ENCODE measurements at regions not wholly inside any gene's neighbourhood (a gene's known extent, or its start where the extent isn't known, plus 50 kb on each side); places are given as distances from the start of the nearest gene placed in this dataset.

DNA sequence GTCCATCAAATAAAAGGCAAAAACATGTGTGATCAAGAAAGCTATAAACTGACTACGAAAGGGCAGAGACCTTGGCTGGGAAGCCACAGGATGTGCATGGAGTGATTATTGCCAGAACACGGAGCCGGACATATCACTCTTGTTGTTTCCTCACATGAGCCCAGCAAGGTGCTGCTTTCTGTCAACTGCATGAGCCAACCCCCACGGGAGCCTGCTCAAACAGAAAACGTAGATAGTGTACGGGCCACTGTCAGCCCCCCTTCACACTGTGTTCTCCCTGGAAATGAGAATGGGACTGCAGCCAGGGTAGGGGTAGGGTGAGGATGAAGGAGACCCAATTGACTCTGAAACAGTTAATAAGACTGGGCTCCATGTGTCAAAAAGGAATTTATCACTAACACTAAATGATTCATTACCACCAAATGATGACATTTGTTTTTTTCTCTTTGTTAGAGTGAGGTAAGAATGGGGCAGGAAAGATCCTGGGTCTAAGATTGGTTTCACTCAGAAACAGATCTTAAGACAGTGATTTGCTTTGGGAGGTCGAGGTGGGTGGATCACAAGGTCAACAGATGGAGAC is 235.8 kb downstream of the MREG start:
- TF ChIP-seq, protein P1, sequence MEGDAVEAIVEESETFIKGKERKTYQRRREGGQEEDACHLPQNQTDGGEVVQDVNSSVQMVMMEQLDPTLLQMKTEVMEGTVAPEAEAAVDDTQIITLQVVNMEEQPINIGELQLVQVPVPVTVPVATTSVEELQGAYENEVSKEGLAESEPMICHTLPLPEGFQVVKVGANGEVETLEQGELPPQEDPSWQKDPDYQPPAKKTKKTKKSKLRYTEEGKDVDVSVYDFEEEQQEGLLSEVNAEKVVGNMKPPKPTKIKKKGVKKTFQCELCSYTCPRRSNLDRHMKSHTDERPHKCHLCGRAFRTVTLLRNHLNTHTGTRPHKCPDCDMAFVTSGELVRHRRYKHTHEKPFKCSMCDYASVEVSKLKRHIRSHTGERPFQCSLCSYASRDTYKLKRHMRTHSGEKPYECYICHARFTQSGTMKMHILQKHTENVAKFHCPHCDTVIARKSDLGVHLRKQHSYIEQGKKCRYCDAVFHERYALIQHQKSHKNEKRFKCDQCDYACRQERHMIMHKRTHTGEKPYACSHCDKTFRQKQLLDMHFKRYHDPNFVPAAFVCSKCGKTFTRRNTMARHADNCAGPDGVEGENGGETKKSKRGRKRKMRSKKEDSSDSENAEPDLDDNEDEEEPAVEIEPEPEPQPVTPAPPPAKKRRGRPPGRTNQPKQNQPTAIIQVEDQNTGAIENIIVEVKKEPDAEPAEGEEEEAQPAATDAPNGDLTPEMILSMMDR (IDR thresholded peaks at IDR 0.05), result no peak
- no peak overlapping the region for H3K27ac Mint-ChIP-seq
- H3K36me3 Mint-ChIP-seq, result no peaks in the 10 kb centered on the region
- ATAC-seq, result no peak
- H3K27ac ChIP-seq (ENCODE audit: low read length), result no peak overlapping the region
- H3K4me3 Mint-ChIP-seq, result no peak overlapping the region
- H3K36me3 ChIP-seq (ENCODE audit: control insufficient read depth, insufficient read depth, low read length), result no peaks in the 10 kb centered on the region
- H3K4me3 ChIP-seq (ENCODE audit: low read length), result no peak overlapping the region
- H3K9me3 Mint-ChIP-seq, result no peaks in the 10 kb centered on the region
- no peaks in the 10 kb centered on the region for H3K4me1 ChIP-seq (ENCODE audit: control insufficient read depth, insufficient read depth, low read length)
- peaks cover 3% of the 10 kb centered on the region for H3K27me3 ChIP-seq (ENCODE audit: control insufficient read depth, insufficient read depth, low read length)
- H3K27me3 Mint-ChIP-seq (ENCODE audit: low read depth in 2 of 2), result peaks cover 22 to 49% of the 10 kb centered on the region in 2 donors
- H3K9me3 ChIP-seq (ENCODE audit: control insufficient read depth, insufficient read depth, low read length), result no peaks in the 10 kb centered on the region
- intact Hi-C loops (cut with micrococcal nuclease), result no loop called here
- no peak for DNase-seq
- 87% methylated on average over 7 of the region's 7 CpGs for WGBS (ENCODE audit: insufficient coverage)
- H3K4me1 Mint-ChIP-seq, result no peaks in the 10 kb centered on the region

DNA sequence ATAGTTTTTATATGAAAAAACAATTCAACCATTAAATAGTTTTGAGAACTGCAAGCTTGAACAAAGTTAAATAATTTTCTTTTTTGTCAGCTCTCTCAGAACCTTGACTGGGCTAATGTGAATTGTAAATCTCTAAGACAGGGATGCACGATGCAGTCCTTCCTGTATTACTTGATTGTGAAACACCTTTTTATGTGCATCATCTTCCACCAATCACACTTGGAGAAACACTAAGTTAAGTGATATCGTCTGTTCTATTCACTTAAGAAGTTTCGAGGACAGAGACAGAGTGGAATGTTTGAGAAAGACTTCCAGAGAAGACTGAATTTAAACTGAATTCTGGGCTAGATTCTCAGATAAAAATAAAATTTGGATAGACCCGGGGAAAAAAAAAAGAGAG is 238.2 kb downstream of the MREG start:
- no peaks in the 10 kb centered on the region for H3K36me3 ChIP-seq (ENCODE audit: control insufficient read depth, insufficient read depth, low read length)
- ATAC-seq (no peak), DNase-seq (no peak)
- no peak overlapping the region for H3K27ac ChIP-seq (ENCODE audit: low read length)
- no peak overlapping the region for H3K4me3 Mint-ChIP-seq
- H3K9me3 ChIP-seq (ENCODE audit: control insufficient read depth, insufficient read depth, low read length), result no peaks in the 10 kb centered on the region
- H3K27ac Mint-ChIP-seq, result no peak overlapping the region
- 57% methylated on average over 4 of the region's 4 CpGs for WGBS (ENCODE audit: insufficient coverage)
- H3K9me3 Mint-ChIP-seq, result no peaks in the 10 kb centered on the region
- peaks cover 21 to 49% of the 10 kb centered on the region in 2 donors for H3K27me3 Mint-ChIP-seq (ENCODE audit: low read depth in 2 of 2)
- TF ChIP-seq, protein P1 (IDR thresholded peaks at IDR 0.05), result no peak
- intact Hi-C loops (cut with micrococcal nuclease), result no loop called here
- H3K36me3 Mint-ChIP-seq, result no peaks in the 10 kb centered on the region
- no peak overlapping the region for H3K4me3 ChIP-seq (ENCODE audit: low read length)
- peaks cover 3% of the 10 kb centered on the region for H3K27me3 ChIP-seq (ENCODE audit: control insufficient read depth, insufficient read depth, low read length)
- H3K4me1 ChIP-seq (ENCODE audit: control insufficient read depth, insufficient read depth, low read length), result no peaks in the 10 kb centered on the region
- H3K4me1 Mint-ChIP-seq, result no peaks in the 10 kb centered on the region

DNA sequence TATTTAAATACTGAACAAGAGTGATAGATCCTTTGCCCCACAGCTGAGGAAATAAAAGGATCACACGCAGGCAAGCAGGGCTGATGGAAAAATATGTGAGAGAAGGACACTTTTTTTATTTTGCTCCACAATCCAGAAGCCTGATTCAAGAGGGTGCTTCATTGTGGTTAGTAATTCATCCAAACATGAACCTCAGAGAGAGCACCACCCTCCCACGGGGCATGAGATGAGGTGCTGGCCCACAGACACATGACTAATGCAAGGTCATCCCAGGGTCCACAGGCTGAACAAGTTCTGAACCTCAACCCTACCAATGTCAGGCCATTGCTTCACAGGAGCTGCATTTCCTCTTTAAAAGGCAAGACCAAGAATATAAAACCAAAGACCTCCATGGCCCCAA is 239.6 kb downstream of the MREG start:
- H3K27ac ChIP-seq (ENCODE audit: low read length), result no peak overlapping the region
- intact Hi-C loops (cut with micrococcal nuclease), result no loop called here
- no peak overlapping the region for H3K4me3 Mint-ChIP-seq
- no peaks in the 10 kb centered on the region for H3K36me3 Mint-ChIP-seq
- no peaks in the 10 kb centered on the region for H3K9me3 Mint-ChIP-seq
- H3K9me3 ChIP-seq (ENCODE audit: control insufficient read depth, insufficient read depth, low read length), result no peaks in the 10 kb centered on the region
- H3K27me3 Mint-ChIP-seq (ENCODE audit: low read depth in 2 of 2), result peaks cover 14 to 53% of the 10 kb centered on the region in 2 donors
- DNase-seq (no peak), ATAC-seq (no peak)
- H3K36me3 ChIP-seq (ENCODE audit: control insufficient read depth, insufficient read depth, low read length), result no peaks in the 10 kb centered on the region
- no peak overlapping the region for H3K27ac Mint-ChIP-seq
- no peaks in the 10 kb centered on the region for H3K4me1 Mint-ChIP-seq
- no peaks in the 10 kb centered on the region for H3K4me1 ChIP-seq (ENCODE audit: control insufficient read depth, insufficient read depth, low read length)
- no peak overlapping the region for H3K4me3 ChIP-seq (ENCODE audit: low read length)
- TF ChIP-seq, protein P1 (IDR thresholded peaks at IDR 0.05), result no peak
- H3K27me3 ChIP-seq (ENCODE audit: control insufficient read depth, insufficient read depth, low read length), result peaks cover 3% of the 10 kb centered on the region
- WGBS (ENCODE audit: insufficient coverage), result 79% methylated on average over 2 of the region's 2 CpGs

Data from natural killer cell (primary cell).